ENCODE measurements at regions not wholly inside any gene's neighbourhood (a gene's known extent, or its start where the extent isn't known, plus 50 kb on each side); places are given as distances from the start of the nearest gene placed in this dataset.

GRCh38 chrX:39710776-39711175 is 387.0 kb downstream of the BCOR start:
- no peak overlapping the region for H3K27ac ChIP-seq

GRCh38 chrX:39714471-39714870 is 383.3 kb downstream of the BCOR start:
- Histone ChIP-seq H3K4me3 (no peak overlapping the region), H3K9me3 (no peaks in the 10 kb centered on the region), H3K27me3 (peaks cover 0 to 27% of the 10 kb centered on the region in 2 donors), H3K36me3 (no peaks in the 10 kb centered on the region), H3K27ac (no peak overlapping the region), H3K4me1 (no peaks in the 10 kb centered on the region)
- intact Hi-C loops (cut with DNase I; ENCODE audit: low total_unique reads), result no loop called here
- DNase-seq (ENCODE audit: low spot score in 2 of 2), result no peak
- TF ChIP-seq CTCF (IDR thresholded peaks at IDR 0.05) (no peak), POLR2AphosphoS5 (IDR thresholded peaks at IDR 0.05) (no peak), POLR2A (IDR thresholded peaks at IDR 0.05) (no peak)

More at GRCh38 chrX:39710776-39711175, 387.0 kb downstream of the BCOR start:
- no peak for TF ChIP-seq POLR2AphosphoS5 (IDR thresholded peaks at IDR 0.05)
- TF ChIP-seq POLR2A (IDR thresholded peaks at IDR 0.05), result no peak
- TF ChIP-seq CTCF (IDR thresholded peaks at IDR 0.05), result no peak
- H3K4me1 ChIP-seq, result no peaks in the 10 kb centered on the region
- H3K36me3 ChIP-seq, result no peaks in the 10 kb centered on the region
- H3K9me3 ChIP-seq, result peaks cover 0 to 6% of the 10 kb centered on the region in 2 donors
- intact Hi-C loops (cut with DNase I; ENCODE audit: low total_unique reads), result no loop called here
- peaks cover 0 to 33% of the 10 kb centered on the region in 2 donors for H3K27me3 ChIP-seq
- H3K4me3 ChIP-seq, result no peak overlapping the region
- DNase-seq (ENCODE audit: low spot score in 2 of 2), result no peak

GRCh38 chrX:39716401-39716800 is 381.4 kb downstream of the BCOR start:
- no peak for DNase-seq (ENCODE audit: low spot score in 2 of 2)
- no peaks in the 10 kb centered on the region for H3K4me1 ChIP-seq
- no peak overlapping the region for H3K4me3 ChIP-seq
- H3K36me3 ChIP-seq, result no peaks in the 10 kb centered on the region
- H3K27me3 ChIP-seq, result peaks cover 0 to 20% of the 10 kb centered on the region in 2 donors
- TF ChIP-seq POLR2AphosphoS5 (IDR thresholded peaks at IDR 0.05) (no peak), CTCF (IDR thresholded peaks at IDR 0.05) (no peak), POLR2A (IDR thresholded peaks at IDR 0.05) (no peak)
- H3K27ac ChIP-seq, result no peak overlapping the region
- H3K9me3 ChIP-seq, result no peaks in the 10 kb centered on the region
- intact Hi-C loops (cut with DNase I; ENCODE audit: low total_unique reads), result no loop called here

- no peak overlapping the region for H3K27ac ChIP-seq
- H3K36me3 ChIP-seq, result no peaks in the 10 kb centered on the region
- H3K9me3 ChIP-seq, result no peaks in the 10 kb centered on the region
- TF ChIP-seq CTCF (IDR thresholded peaks at IDR 0.05) (no peak), POLR2AphosphoS5 (IDR thresholded peaks at IDR 0.05) (no peak), POLR2A (IDR thresholded peaks at IDR 0.05) (no peak)
- DNase-seq (ENCODE audit: low spot score in 2 of 2), result no peak
- peaks cover 0 to 23% of the 10 kb centered on the region in 2 donors for H3K27me3 ChIP-seq
- no peaks in the 10 kb centered on the region for H3K4me1 ChIP-seq
- intact Hi-C loops (cut with DNase I; ENCODE audit: low total_unique reads), result no loop called here
- H3K4me3 ChIP-seq, result no peak overlapping the region
Measured at GRCh38 chrX:39716802-39717540, 380.8 kb downstream of the BCOR start.

GRCh38 chrX:39718981-39719380 is 378.8 kb downstream of the BCOR start:
- Histone ChIP-seq H3K4me1 (no peaks in the 10 kb centered on the region), H3K4me3 (no peak overlapping the region), H3K9me3 (no peaks in the 10 kb centered on the region), H3K27ac (no peak overlapping the region), H3K36me3 (no peaks in the 10 kb centered on the region), H3K27me3 (peaks cover 0 to 35% of the 10 kb centered on the region in 2 donors)
- no peak for TF ChIP-seq POLR2A (IDR thresholded peaks at IDR 0.05)
- no peak for TF ChIP-seq CTCF (IDR thresholded peaks at IDR 0.05)
- no peak for TF ChIP-seq POLR2AphosphoS5 (IDR thresholded peaks at IDR 0.05)
- DNase-seq (ENCODE audit: low spot score in 2 of 2), result no peak
- intact Hi-C loops (cut with DNase I; ENCODE audit: low total_unique reads), result no loop called here
